ENCODE measurements at regions not wholly inside any gene's neighbourhood (a gene's known extent, or its start where the extent isn't known, plus 50 kb on each side); places are given as distances from the start of the nearest gene placed in this dataset.

GRCh38 chrX:14124562-14124961 is 94.9 kb upstream of the GEMIN8 start:
- TF ChIP-seq ZNF197 (CRISPR knock-in tag; IDR thresholded peaks at IDR 0.05; ENCODE audit: low read depth), result no peak
- no peak for TF ChIP-seq CTBP1 (IDR thresholded peaks at IDR 0.05; ENCODE audit: borderline replicate concordance)
- TF ChIP-seq RCOR1 (IDR thresholded peaks at IDR 0.05; ENCODE audit: borderline replicate concordance in 1 of 2, low read depth in 2 of 2, low read length in 2 of 2), result no peak
- no peak for TF ChIP-seq POLR2AphosphoS5 (IDR thresholded peaks at IDR 0.05; ENCODE audit: control insufficient read depth, insufficient read depth, low read depth, low read length)
- TF ChIP-seq SMAD1 (IDR thresholded peaks at IDR 0.05; ENCODE audit: low read depth, low read length, partially characterized antibody), result no peak
- TF ChIP-seq IRF1 (CRISPR knock-in tag; IDR thresholded peaks at IDR 0.05; ENCODE audit: borderline replicate concordance), result no peak
- no peak for TF ChIP-seq CTCF (IDR thresholded peaks at IDR 0.05 in 2 of 3, conservative IDR thresholded peaks at IDR 0.05 in 1 of 3; ENCODE audit: insufficient read depth in 2 of 3, low read depth in 1 of 3, low read length in 3 of 3)
- no peak for TF ChIP-seq MLX (CRISPR knock-in tag; conservative IDR thresholded peaks at IDR 0.05)
